ENCODE measurements at regions not wholly inside any gene's neighbourhood (a gene's known extent, or its start where the extent isn't known, plus 50 kb on each side); places are given as distances from the start of the nearest gene placed in this dataset.
"Not testable (repeated sequence)": the region's sequence is repeated elsewhere in the genome, so short reads cannot be mapped to it uniquely, and the experiment has no call there.

DNA sequence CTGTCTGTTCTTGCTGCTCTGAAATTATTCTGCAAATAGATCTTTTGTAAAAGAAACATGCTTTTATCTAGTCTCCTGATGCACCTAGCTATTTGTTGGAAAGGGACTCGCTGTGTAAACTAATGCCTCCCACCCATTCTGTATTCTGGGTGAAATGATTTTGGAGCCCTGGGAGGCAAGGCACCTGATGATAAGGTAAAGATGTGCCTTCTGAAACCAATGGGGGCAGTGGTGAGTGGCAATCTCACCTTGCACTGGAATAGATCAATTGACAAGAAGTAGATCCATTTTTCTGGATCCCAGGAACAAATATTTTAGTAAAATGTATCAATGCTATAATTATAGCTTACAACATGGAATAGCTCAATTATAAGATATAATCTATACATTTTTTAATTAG, 170.5 kb upstream of the SPATA31A3 start:
- not testable (repeated sequence) for H3K27me3 ChIP-seq (ENCODE audit: control insufficient read depth, insufficient read depth, low read length); H3K27ac ChIP-seq (ENCODE audit: insufficient read depth, low read length); H3K36me3 ChIP-seq (ENCODE audit: control insufficient read depth, insufficient read depth, low read length); H3K4me2 ChIP-seq (ENCODE audit: extremely low read depth, insufficient read depth, low read length); H3K9ac ChIP-seq (ENCODE audit: insufficient read depth, low read length); H3K4me1 ChIP-seq (ENCODE audit: control insufficient read depth, extremely low read depth, insufficient read depth, low read length); DNase-seq (ENCODE audit: low read depth in 2 of 2); H3K4me3 ChIP-seq (replicated peaks in 1 of 4; ENCODE audit: control extremely low read depth in 1 of 4, insufficient read depth in 1 of 4, low read depth in 3 of 4, low read length in 4 of 4); H2AFZ ChIP-seq (ENCODE audit: low read length); H4K20me1 ChIP-seq (ENCODE audit: control insufficient read depth, extremely low read depth, insufficient read depth, low read length); H3K9me3 ChIP-seq (ENCODE audit: control insufficient read depth, insufficient read depth, low read depth, low read length); H3K79me2 ChIP-seq (ENCODE audit: control insufficient read depth, insufficient read depth, low read length)

DNA sequence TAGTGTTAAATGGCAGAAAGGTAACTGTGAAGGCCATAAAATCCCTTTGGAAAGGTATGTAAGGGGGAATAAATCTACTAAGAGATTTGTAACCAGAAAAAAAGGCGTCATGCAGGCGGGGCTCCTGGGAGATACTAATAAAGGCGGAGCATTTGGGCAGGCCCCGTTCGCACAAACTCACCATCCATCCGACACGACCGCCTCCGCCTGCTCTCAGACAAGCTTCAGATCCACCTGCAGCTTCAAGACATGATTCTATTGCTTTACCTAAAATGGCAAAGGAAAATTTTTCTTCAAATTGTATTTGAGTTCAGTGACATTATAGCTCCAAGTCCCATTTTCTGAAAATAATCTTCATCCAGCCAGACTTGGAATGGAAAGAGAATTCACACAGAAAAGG, 162.9 kb upstream of the SPATA31A3 start:
- not testable (repeated sequence) for H2AFZ ChIP-seq (ENCODE audit: low read length); H3K79me2 ChIP-seq (ENCODE audit: control insufficient read depth, insufficient read depth, low read length); H3K9me3 ChIP-seq (ENCODE audit: control insufficient read depth, insufficient read depth, low read depth, low read length); H3K4me2 ChIP-seq (ENCODE audit: extremely low read depth, insufficient read depth, low read length); H3K27me3 ChIP-seq (ENCODE audit: control insufficient read depth, insufficient read depth, low read length); H3K27ac ChIP-seq (ENCODE audit: insufficient read depth, low read length); H3K9ac ChIP-seq (ENCODE audit: insufficient read depth, low read length); H3K4me1 ChIP-seq (ENCODE audit: control insufficient read depth, extremely low read depth, insufficient read depth, low read length); H4K20me1 ChIP-seq (ENCODE audit: control insufficient read depth, extremely low read depth, insufficient read depth, low read length); H3K4me3 ChIP-seq (replicated peaks in 1 of 4; ENCODE audit: control extremely low read depth in 1 of 4, insufficient read depth in 1 of 4, low read depth in 3 of 4, low read length in 4 of 4); DNase-seq (ENCODE audit: low read depth in 2 of 2); H3K36me3 ChIP-seq (ENCODE audit: control insufficient read depth, insufficient read depth, low read length)

DNA sequence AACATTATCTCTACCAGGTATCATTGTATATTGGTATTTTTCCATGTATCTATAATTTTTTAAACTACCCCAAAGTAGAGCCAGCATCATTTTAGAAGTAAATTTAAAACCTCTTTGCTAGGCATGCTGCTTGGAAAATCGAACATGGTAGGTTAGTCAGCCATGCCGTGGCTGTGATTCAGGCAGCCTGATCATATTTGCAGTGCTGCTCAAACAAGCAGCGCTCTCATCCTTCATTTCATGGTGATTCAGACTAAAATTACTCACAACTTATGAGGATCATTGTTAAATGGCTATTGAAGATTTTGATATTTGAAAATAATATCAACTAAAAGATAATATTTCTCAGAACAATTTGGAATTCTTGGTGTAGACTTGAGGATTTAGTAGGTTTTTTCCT, 161.2 kb upstream of the SPATA31A3 start:
- H3K4me3 ChIP-seq (replicated peaks in 1 of 4; ENCODE audit: control extremely low read depth in 1 of 4, insufficient read depth in 1 of 4, low read depth in 3 of 4, low read length in 4 of 4); H2AFZ ChIP-seq (ENCODE audit: low read length); H3K4me2 ChIP-seq (ENCODE audit: extremely low read depth, insufficient read depth, low read length); H3K9me3 ChIP-seq (ENCODE audit: control insufficient read depth, insufficient read depth, low read depth, low read length); H3K9ac ChIP-seq (ENCODE audit: insufficient read depth, low read length); H3K27me3 ChIP-seq (ENCODE audit: control insufficient read depth, insufficient read depth, low read length); H3K36me3 ChIP-seq (ENCODE audit: control insufficient read depth, insufficient read depth, low read length); H4K20me1 ChIP-seq (ENCODE audit: control insufficient read depth, extremely low read depth, insufficient read depth, low read length); H3K27ac ChIP-seq (ENCODE audit: insufficient read depth, low read length); DNase-seq (ENCODE audit: low read depth in 2 of 2); H3K79me2 ChIP-seq (ENCODE audit: control insufficient read depth, insufficient read depth, low read length); H3K4me1 ChIP-seq (ENCODE audit: control insufficient read depth, extremely low read depth, insufficient read depth, low read length): not testable (repeated sequence)

DNA sequence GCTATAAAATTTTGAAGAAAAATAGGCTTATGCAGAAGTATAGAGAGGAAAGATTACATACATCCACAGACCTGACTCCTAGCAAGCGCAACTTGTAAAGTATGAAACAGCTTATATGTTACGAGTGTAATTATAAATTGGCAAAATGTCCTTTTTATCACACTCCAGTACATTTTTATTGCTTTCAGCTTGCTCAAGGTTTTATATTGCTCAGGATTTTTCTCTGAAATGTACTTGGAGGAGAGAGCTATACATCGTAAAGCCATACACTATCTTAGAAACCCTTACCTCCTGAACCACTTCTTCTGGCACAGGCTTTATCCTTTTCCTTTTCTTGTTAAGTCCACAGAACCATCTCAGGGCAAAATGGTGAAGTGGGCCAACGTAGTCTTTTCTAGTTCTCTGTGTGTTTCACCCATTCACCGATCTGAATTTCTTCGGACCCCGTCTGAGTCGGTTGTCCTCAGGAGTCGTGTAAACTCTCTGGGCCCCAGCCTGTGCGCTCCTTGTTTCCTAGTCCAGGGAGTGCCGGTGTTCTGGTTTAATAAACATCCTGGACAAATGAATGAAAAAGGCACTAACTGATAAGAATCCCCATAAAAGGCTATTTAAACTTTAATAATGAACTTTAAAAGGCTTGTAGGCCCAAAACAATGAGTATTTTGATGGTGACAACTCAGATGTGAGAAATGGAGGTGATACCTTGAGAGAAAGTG, 150.2 kb upstream of the SPATA31A3 start:
- not testable (repeated sequence) for H3K36me3 ChIP-seq (ENCODE audit: control insufficient read depth, insufficient read depth, low read length); H3K4me3 ChIP-seq (replicated peaks in 1 of 4; ENCODE audit: control extremely low read depth in 1 of 4, insufficient read depth in 1 of 4, low read depth in 3 of 4, low read length in 4 of 4); H3K9me3 ChIP-seq (ENCODE audit: control insufficient read depth, insufficient read depth, low read depth, low read length); DNase-seq (ENCODE audit: low read depth in 2 of 2); H3K4me1 ChIP-seq (ENCODE audit: control insufficient read depth, extremely low read depth, insufficient read depth, low read length); H3K9ac ChIP-seq (ENCODE audit: insufficient read depth, low read length); H4K20me1 ChIP-seq (ENCODE audit: control insufficient read depth, extremely low read depth, insufficient read depth, low read length); H2AFZ ChIP-seq (ENCODE audit: low read length); H3K27me3 ChIP-seq (ENCODE audit: control insufficient read depth, insufficient read depth, low read length); H3K27ac ChIP-seq (ENCODE audit: insufficient read depth, low read length); H3K79me2 ChIP-seq (ENCODE audit: control insufficient read depth, insufficient read depth, low read length); H3K4me2 ChIP-seq (ENCODE audit: extremely low read depth, insufficient read depth, low read length)

DNA sequence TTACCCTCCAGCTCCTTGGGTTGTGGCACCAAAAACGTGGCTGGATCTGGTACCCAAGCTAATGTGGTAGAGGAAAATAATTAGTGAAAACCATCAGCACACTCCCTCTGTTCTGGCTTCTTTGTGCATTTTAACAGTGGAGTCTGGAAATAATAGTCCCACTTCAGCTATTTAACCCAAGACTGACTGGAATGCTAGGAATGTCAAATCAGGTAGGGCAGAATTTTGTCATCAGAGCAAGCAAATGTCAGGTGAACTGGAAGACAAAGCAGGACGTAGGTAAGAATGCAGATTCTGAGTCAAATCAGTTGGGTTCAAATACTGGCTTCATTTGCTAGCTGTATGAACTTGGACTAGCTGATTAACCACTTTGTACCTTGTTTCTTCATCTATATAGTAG, 144.0 kb upstream of the SPATA31A3 start:
- not testable (repeated sequence) for DNase-seq (ENCODE audit: low read depth in 2 of 2)

DNA sequence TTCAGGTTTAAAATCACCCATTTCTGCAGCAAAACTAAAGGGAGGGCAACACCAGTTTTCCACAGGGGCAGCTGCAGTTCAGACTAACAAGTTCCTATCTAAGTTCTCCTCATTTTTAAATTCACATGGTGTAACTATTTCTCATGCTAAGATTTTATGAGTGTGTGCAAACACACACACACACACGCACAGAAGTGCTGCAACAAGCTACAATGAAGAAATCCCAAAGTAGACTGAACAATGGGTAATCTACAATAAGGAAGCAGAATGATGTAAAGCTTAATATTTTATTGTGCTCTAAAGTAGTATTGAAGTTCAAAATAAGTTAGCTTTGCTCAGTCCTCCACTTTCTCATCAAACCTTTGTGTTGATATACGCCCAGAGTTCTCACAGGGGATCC, 140.8 kb upstream of the SPATA31A3 start:
- not testable (repeated sequence) for H3K27me3 ChIP-seq (ENCODE audit: control insufficient read depth, insufficient read depth, low read length); H4K20me1 ChIP-seq (ENCODE audit: control insufficient read depth, extremely low read depth, insufficient read depth, low read length); DNase-seq (ENCODE audit: low read depth in 2 of 2); H3K9ac ChIP-seq (ENCODE audit: insufficient read depth, low read length); H3K9me3 ChIP-seq (ENCODE audit: control insufficient read depth, insufficient read depth, low read depth, low read length); H2AFZ ChIP-seq (ENCODE audit: low read length); H3K79me2 ChIP-seq (ENCODE audit: control insufficient read depth, insufficient read depth, low read length); H3K27ac ChIP-seq (ENCODE audit: insufficient read depth, low read length); H3K4me2 ChIP-seq (ENCODE audit: extremely low read depth, insufficient read depth, low read length); H3K4me1 ChIP-seq (ENCODE audit: control insufficient read depth, extremely low read depth, insufficient read depth, low read length); H3K36me3 ChIP-seq (ENCODE audit: control insufficient read depth, insufficient read depth, low read length); H3K4me3 ChIP-seq (replicated peaks in 1 of 4; ENCODE audit: control extremely low read depth in 1 of 4, insufficient read depth in 1 of 4, low read depth in 3 of 4, low read length in 4 of 4)

More for the DNA sequence above, 144.0 kb upstream of the SPATA31A3 start:
- not testable (repeated sequence) for H3K27me3 ChIP-seq (ENCODE audit: control insufficient read depth, insufficient read depth, low read length); H3K27ac ChIP-seq (ENCODE audit: insufficient read depth, low read length); H3K9me3 ChIP-seq (ENCODE audit: control insufficient read depth, insufficient read depth, low read depth, low read length); H4K20me1 ChIP-seq (ENCODE audit: control insufficient read depth, extremely low read depth, insufficient read depth, low read length); H3K4me3 ChIP-seq (replicated peaks in 1 of 4; ENCODE audit: control extremely low read depth in 1 of 4, insufficient read depth in 1 of 4, low read depth in 3 of 4, low read length in 4 of 4); H3K4me2 ChIP-seq (ENCODE audit: extremely low read depth, insufficient read depth, low read length); H3K79me2 ChIP-seq (ENCODE audit: control insufficient read depth, insufficient read depth, low read length); H3K36me3 ChIP-seq (ENCODE audit: control insufficient read depth, insufficient read depth, low read length); H3K9ac ChIP-seq (ENCODE audit: insufficient read depth, low read length); H3K4me1 ChIP-seq (ENCODE audit: control insufficient read depth, extremely low read depth, insufficient read depth, low read length); H2AFZ ChIP-seq (ENCODE audit: low read length)

DNA sequence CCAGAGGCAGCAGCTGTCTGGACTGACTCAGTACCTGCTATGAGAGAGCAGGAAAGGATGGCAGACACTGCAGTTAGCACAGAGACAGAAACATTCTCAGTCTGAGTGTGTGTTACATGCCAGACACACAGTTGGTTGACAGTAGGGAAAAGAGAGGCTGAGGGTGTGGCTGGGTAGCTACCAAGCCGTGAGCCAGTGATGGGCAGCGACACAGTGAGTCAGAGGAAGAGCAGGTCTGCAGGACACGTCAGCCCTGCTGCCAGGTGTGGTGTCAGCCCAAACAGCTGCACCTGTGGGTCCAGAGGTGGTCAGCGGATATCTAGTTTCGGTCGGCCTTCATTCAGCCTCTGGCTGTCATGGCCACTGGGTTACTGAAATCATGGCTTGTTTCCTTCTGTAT, 124.4 kb upstream of the SPATA31A3 start:
- H3K36me3 ChIP-seq (ENCODE audit: control insufficient read depth, insufficient read depth, low read length); H3K27ac ChIP-seq (ENCODE audit: insufficient read depth, low read length); DNase-seq (ENCODE audit: low read depth in 2 of 2); H3K4me1 ChIP-seq (ENCODE audit: control insufficient read depth, extremely low read depth, insufficient read depth, low read length); H2AFZ ChIP-seq (ENCODE audit: low read length); H4K20me1 ChIP-seq (ENCODE audit: control insufficient read depth, extremely low read depth, insufficient read depth, low read length); H3K9me3 ChIP-seq (ENCODE audit: control insufficient read depth, insufficient read depth, low read depth, low read length); H3K9ac ChIP-seq (ENCODE audit: insufficient read depth, low read length); H3K4me2 ChIP-seq (ENCODE audit: extremely low read depth, insufficient read depth, low read length); H3K79me2 ChIP-seq (ENCODE audit: control insufficient read depth, insufficient read depth, low read length); H3K4me3 ChIP-seq (replicated peaks in 1 of 4; ENCODE audit: control extremely low read depth in 1 of 4, insufficient read depth in 1 of 4, low read depth in 3 of 4, low read length in 4 of 4); H3K27me3 ChIP-seq (ENCODE audit: control insufficient read depth, insufficient read depth, low read length): not testable (repeated sequence)

Measured in fibroblast of lung (primary cell).